IPS-20b (cell line): ENCODE measurements at regions not wholly inside any gene's neighbourhood (a gene's known extent, or its start where the extent isn't known, plus 50 kb on each side); places are given as distances from the start of the nearest gene placed in this dataset.

Source experiments
- H3K27ac ChIP-seq: one replicate; pipeline ENCODE4 v1.5.1; 2013; ENCODE audit warnings: low read length
- H3K27me3 ChIP-seq: 2 replicates; pipeline ENCODE4 v1.6.1; 2013; ENCODE audit warnings: mild to moderate bottlenecking, low read length, inconsistent platforms; ENCODE audit not compliant: insufficient read depth
- H3K36me3 ChIP-seq: 2 replicates; pipeline ENCODE4 v1.6.1; 2013; ENCODE audit warnings: low read depth, mild to moderate bottlenecking, inconsistent platforms, low read length, moderate library complexity; ENCODE audit not compliant: insufficient read depth
- H3K4me1 ChIP-seq: 2 replicates; pipeline ENCODE4 v1.6.1; 2013; ENCODE audit warnings: mild to moderate bottlenecking, control low read depth, inconsistent platforms, low read length, moderate library complexity; ENCODE audit not compliant: insufficient read depth
- H3K4me3 ChIP-seq: 2 replicates; pipeline ENCODE4 v1.5.1; 2013; ENCODE audit warnings: mild to moderate bottlenecking, low read length, inconsistent platforms
- H3K9ac ChIP-seq: 2 replicates; pipeline ENCODE4 v1.6.1; 2013; ENCODE audit warnings: low read depth, mild to moderate bottlenecking, inconsistent platforms, low read length, moderate library complexity
- H3K9me3 ChIP-seq: 2 replicates; pipeline ENCODE4 v1.6.1; 2013; ENCODE audit warnings: mild to moderate bottlenecking, low read depth, low read length, inconsistent platforms; ENCODE audit not compliant: insufficient read depth

GRCh38 chr9:25889661-25890060 lies 211.4 kb upstream of the TUSC1 start:
- peaks cover 11% of the 10 kb centered on the region; the same call in 1 of the 2 replicates for H3K9me3 ChIP-seq
- H3K4me3 ChIP-seq = no peak overlapping the region
- no peaks in the 10 kb centered on the region for H3K36me3 ChIP-seq
- no peaks in the 10 kb centered on the region for H3K27me3 ChIP-seq
- no peak overlapping the region for H3K9ac ChIP-seq
- no peak overlapping the region for H3K27ac ChIP-seq
- no peaks in the 10 kb centered on the region for H3K4me1 ChIP-seq

- Histone ChIP-seq H3K9me3 (no peaks in the 10 kb centered on the region), H3K4me1 (no peaks in the 10 kb centered on the region), H3K27ac (no peak overlapping the region), H3K4me3 (no peak overlapping the region), H3K36me3 (no peaks in the 10 kb centered on the region), H3K9ac (no peak overlapping the region), H3K27me3 (no peaks in the 10 kb centered on the region)
Measured at GRCh38 chr9:25876248-25876647, 198.0 kb upstream of the TUSC1 start.

GRCh38 chr9:25864509-25864908 lies 186.3 kb upstream of the TUSC1 start:
- Histone ChIP-seq H3K27ac (no peak overlapping the region), H3K4me3 (no peak overlapping the region), H3K9me3 (no peaks in the 10 kb centered on the region), H3K27me3 (no peaks in the 10 kb centered on the region), H3K4me1 (no peaks in the 10 kb centered on the region), H3K9ac (no peak overlapping the region), H3K36me3 (no peaks in the 10 kb centered on the region)

GRCh38 chr9:25861421-25861820 lies 183.2 kb upstream of the TUSC1 start:
- H3K4me1 ChIP-seq = no peaks in the 10 kb centered on the region

GRCh38 chr9:25857147-25857546 lies 178.9 kb upstream of the TUSC1 start:
- Histone ChIP-seq H3K4me3 (no peak overlapping the region), H3K27ac (no peak overlapping the region), H3K9me3 (peaks cover 24% of the 10 kb centered on the region), H3K4me1 (no peaks in the 10 kb centered on the region), H3K27me3 (no peaks in the 10 kb centered on the region), H3K36me3 (no peaks in the 10 kb centered on the region; the same call in 1 of the 2 replicates), H3K9ac (no peak overlapping the region)

More at GRCh38 chr9:25861421-25861820, 183.2 kb upstream of the TUSC1 start:
- Histone ChIP-seq H3K9ac (no peak overlapping the region), H3K4me3 (no peak overlapping the region), H3K27ac (no peak overlapping the region), H3K9me3 (no peaks in the 10 kb centered on the region), H3K27me3 (no peaks in the 10 kb centered on the region), H3K36me3 (no peaks in the 10 kb centered on the region)

GRCh38 chr9:25850803-25851202 lies 172.6 kb upstream of the TUSC1 start:
- H3K9ac ChIP-seq = no peak overlapping the region
- H3K27ac ChIP-seq = no peak overlapping the region
- no peaks in the 10 kb centered on the region for H3K4me1 ChIP-seq
- H3K9me3 ChIP-seq = peaks cover 43% of the 10 kb centered on the region
- no peak overlapping the region for H3K4me3 ChIP-seq
- no peaks in the 10 kb centered on the region for H3K27me3 ChIP-seq
- no peaks in the 10 kb centered on the region; the same call in 1 of the 2 replicates for H3K36me3 ChIP-seq

GRCh38 chr9:25845867-25846266 lies 167.6 kb upstream of the TUSC1 start:
- Histone ChIP-seq H3K27me3 (no peaks in the 10 kb centered on the region), H3K36me3 (no peaks in the 10 kb centered on the region), H3K4me1 (no peaks in the 10 kb centered on the region), H3K4me3 (no peak overlapping the region), H3K27ac (no peak overlapping the region), H3K9ac (no peak overlapping the region), H3K9me3 (peaks cover 9% of the 10 kb centered on the region)

GRCh38 chr9:25830381-25830780 lies 152.1 kb upstream of the TUSC1 start:
- Histone ChIP-seq H3K9ac (no peak overlapping the region), H3K27ac (no peak overlapping the region), H3K4me1 (no peaks in the 10 kb centered on the region), H3K4me3 (no peak overlapping the region), H3K27me3 (no peaks in the 10 kb centered on the region), H3K36me3 (no peaks in the 10 kb centered on the region), H3K9me3 (peaks cover 4% of the 10 kb centered on the region; the same call in 1 of the 2 replicates)

- Histone ChIP-seq H3K4me3 (no peak overlapping the region), H3K27me3 (no peaks in the 10 kb centered on the region), H3K36me3 (no peaks in the 10 kb centered on the region), H3K4me1 (no peaks in the 10 kb centered on the region), H3K27ac (no peak overlapping the region), H3K9me3 (peaks cover 4% of the 10 kb centered on the region; the same call in 1 of the 2 replicates), H3K9ac (no peak overlapping the region)
Measured at GRCh38 chr9:25827626-25828025, 149.4 kb upstream of the TUSC1 start.

GRCh38 chr9:25816439-25816838 lies 138.2 kb upstream of the TUSC1 start:
- no peak overlapping the region for H3K4me3 ChIP-seq
- H3K4me1 ChIP-seq = no peaks in the 10 kb centered on the region
- no peaks in the 10 kb centered on the region for H3K27me3 ChIP-seq
- no peaks in the 10 kb centered on the region for H3K9me3 ChIP-seq
- no peaks in the 10 kb centered on the region for H3K36me3 ChIP-seq
- no peak overlapping the region for H3K27ac ChIP-seq
- H3K9ac ChIP-seq = no peak overlapping the region

- H3K27ac ChIP-seq = no peak overlapping the region
- no peaks in the 10 kb centered on the region for H3K36me3 ChIP-seq
- no peaks in the 10 kb centered on the region for H3K4me1 ChIP-seq
- H3K9ac ChIP-seq = no peak overlapping the region
- H3K4me3 ChIP-seq = no peak overlapping the region
- no peaks in the 10 kb centered on the region for H3K9me3 ChIP-seq
- no peaks in the 10 kb centered on the region for H3K27me3 ChIP-seq
Measured at GRCh38 chr9:25814023-25814422, 135.8 kb upstream of the TUSC1 start.

- Histone ChIP-seq H3K4me3 (no peak overlapping the region), H3K36me3 (no peaks in the 10 kb centered on the region), H3K27me3 (no peaks in the 10 kb centered on the region), H3K9ac (no peak overlapping the region), H3K27ac (no peak overlapping the region), H3K9me3 (peaks cover 2% of the 10 kb centered on the region; the same call in 1 of the 2 replicates), H3K4me1 (no peaks in the 10 kb centered on the region)
Measured at GRCh38 chr9:25813478-25813877, 135.2 kb upstream of the TUSC1 start.
